ENCODE measurements at regions not wholly inside any gene's neighbourhood (a gene's known extent, or its start where the extent isn't known, plus 50 kb on each side); places are given as distances from the start of the nearest gene placed in this dataset.

- TF ChIP-seq CTCF (conservative IDR thresholded peaks at IDR 0.05) (no peak), EZH2 (IDR thresholded peaks at IDR 0.05; ENCODE audit: low read depth) (no peak)
Observed at GRCh38 chr2:236828820-236829219, 256.9 kb upstream of the COPS8 start.
